GM21423 (cell line): ENCODE measurements at regions not wholly inside any gene's neighbourhood (a gene's known extent, or its start where the extent isn't known, plus 50 kb on each side); places are given as distances from the start of the nearest gene placed in this dataset.

Experiments used
- ATAC-seq: cut with Tn5 transposase; IDR thresholded peaks from one replicate; pipeline ENCODE4 v1.9.1; 2021; ENCODE audit warnings: mild to moderate bottlenecking, moderate library complexity; ENCODE audit not compliant: unreplicated experiment

DNA sequence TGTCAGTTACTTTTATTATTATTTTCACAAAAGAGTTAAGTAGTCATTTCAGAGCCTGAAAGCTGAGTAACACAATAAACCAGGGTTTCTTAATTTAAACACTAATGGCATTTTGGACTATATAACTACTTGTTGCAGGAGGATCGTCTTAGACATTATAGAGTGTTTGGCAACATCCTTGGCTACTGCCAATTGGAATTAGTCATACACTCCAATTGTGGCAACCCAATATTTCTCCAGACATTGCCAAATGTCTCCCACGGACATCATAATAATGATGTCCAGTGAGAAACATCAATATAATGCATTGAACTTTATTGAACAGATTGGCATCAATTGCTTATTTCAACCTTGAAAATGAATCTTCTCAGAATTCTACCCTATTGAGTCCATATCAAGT, 441.9 kb upstream of the ADGRL4 start:
- no peak for ATAC-seq

DNA sequence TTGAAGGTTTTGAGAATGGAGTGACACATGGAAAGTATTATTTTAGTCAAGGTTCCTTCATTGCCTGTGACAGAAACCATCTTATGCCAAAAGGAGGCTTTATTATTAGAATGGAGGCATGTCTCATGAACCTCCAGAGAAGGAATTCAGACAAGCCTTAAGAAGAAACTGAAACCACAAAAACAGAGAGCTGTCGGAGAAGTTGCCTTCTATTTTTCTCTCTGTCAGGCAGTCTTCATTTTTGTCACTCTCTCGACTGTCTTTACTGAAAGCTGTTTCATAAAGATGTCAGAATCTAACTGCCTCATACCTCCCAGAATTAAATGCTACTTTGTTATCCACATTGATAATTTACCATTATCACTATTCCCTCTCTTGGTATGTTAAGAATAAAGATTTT, 434.7 kb upstream of the ADGRL4 start:
- no peak for ATAC-seq

DNA sequence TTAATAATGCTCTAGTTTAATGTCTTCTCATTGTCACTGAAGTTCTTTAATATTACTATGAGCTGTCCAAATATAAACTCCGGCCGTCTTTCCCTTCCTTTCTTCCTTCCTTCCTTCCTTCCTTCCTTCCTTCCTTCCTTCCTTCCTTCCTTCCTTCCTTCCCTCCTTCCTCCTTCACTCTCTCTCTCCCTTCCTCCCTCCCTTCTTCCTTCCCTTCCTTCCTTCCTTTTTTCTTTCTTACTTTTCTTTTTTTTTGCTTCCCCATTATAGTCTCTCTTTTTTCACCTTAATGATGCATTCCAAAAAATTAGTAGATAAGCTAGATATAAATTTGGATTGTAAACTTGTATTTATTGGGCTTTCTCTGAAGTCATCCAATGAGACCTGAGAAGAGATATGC, 431.0 kb upstream of the ADGRL4 start:
- no peak for ATAC-seq

DNA sequence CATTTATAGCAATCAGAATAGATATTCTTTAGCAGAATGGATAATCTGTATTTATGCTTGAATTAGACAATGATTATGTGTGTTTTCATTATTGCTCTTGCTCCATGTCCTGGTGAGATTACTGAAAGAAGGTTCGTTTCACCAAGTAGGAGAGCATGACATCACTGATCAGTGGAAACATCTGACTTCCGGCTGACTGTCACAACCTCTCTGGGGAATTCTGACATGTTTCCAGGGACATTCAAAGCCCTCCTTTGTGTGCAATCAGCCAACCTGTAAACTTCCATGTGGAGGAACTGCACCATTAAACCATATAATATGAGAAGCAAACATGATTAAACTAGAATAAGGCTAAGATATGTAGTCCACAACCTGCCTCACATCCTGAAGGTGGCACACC, 424.8 kb upstream of the ADGRL4 start:
- ATAC-seq: no peak

DNA sequence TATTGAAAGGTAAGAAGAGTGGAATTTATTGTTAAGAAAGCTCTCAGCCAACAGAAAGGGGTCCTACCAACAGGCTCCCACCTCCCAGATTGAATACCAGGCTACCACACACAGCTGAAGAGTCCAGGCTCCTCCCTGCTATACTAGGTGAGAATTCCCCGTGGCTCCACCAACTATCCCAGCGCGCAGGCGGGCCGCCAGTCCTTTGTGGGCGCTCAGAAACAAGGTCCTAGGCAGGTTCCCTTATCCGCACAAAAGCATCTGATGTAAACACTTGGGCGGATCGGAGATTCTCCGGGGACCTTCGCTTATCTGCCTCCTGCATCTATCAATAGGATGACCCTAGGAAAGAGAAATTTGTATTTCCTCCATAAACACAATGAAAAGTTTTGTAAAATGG, 423.9 kb upstream of the ADGRL4 start:
- ATAC-seq: no peak

DNA sequence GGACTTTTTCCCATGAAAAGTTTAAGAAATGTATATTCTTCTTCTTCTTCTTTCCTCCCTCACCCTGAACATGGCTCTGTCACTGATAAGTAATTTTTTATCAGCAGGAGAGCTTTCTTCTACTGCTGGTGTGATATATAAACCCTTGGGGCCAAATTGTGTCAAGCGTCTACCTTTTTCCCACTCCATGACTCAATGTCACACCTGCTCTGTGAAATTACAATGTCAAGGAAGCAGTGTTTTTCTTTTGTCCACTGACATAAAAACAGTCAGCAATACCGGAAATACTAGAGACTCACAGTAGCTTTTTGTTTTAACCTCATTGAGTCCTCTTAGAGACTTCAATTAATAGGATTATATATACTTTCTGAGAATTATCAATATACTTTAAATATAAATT, 416.2 kb upstream of the ADGRL4 start:
- ATAC-seq: no peak

DNA sequence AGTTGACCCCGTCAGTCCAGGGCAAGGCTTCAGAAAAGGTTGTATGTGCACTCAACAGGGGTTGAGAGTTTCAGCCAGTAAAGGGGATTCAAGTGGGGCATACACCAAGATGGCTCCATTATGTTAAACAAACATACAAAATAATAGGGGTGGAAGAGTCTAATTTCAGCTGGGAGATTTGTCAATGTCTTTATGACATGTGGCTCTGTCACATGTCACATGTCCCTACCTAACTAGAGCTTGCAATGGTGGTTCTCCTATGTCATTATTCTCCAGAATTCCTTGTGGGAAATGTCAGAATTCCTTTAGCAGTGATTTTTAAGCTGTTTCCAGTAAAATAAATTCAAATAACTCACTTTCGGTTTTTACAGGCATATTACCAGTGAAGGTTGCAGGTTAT, 392.0 kb upstream of the ADGRL4 start:
- no peak for ATAC-seq

DNA sequence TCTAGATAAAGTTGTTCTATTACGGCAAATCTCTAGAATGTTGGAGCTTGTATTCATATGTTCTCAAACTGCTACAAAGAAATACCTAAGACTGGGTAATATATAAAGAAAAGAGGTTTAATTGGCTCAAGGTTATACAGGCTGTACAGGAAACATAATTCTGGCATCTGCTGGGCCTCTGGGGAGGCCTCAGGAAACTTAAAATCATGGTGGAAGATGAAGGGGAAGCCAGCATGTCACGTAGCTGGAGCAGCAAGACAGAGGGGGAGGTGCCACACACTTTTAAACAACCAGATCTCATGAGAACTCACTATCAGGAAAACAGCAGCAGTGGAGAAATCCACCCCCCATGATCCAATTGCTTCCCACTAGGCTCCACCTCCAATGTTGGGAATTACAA, 390.4 kb upstream of the ADGRL4 start:
- no peak for ATAC-seq

DNA sequence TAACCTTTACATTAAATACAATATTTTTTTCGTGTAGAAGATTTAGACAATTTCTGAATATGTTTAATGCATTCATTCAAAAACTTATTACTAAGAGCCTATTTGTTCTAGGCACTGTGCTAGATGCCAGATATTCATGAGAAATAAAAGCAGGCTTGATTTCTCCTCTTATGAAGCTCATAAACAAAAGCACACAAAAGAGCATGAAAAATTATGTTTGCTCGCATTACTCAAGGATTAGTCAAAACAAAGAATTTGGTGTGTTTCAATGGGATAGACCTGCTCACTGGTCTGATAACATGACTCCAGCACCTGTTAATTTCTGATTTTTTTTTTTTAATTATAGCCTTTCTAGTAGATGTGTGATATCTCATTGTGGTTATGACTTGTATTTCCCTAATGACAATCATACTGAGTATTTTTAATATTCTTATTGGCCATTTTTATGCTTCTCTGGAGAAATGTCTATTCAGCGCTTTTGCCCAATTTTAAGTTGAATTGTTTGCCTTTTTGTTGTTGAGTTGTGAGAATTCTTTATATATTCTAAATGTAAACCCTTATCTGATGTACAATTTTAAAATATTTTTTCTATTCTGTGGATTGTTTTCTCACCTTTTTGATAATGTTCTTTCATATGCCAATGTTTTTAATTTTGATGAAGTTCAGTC, 382.3 kb upstream of the ADGRL4 start:
- ATAC-seq: no peak

DNA sequence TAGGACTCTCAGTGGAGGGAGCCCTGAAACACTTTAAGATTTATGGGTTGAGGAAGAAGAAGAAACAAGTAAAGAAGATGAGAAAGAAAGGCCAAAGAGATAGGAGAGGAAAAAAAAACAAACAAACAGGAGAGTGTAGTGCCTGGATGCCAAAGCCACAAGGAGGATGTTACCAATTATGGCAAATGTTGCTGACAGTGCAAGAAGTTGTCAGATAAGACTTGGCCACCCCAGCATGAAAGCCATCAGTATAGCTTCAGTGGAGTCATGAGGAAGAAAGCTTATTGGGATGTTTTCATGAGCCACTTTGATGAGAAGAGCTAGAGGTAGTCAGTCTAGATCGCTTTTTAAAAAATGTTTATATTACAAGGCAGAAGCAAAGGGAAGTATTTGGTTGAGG, 380.2 kb upstream of the ADGRL4 start:
- ATAC-seq: no peak

DNA sequence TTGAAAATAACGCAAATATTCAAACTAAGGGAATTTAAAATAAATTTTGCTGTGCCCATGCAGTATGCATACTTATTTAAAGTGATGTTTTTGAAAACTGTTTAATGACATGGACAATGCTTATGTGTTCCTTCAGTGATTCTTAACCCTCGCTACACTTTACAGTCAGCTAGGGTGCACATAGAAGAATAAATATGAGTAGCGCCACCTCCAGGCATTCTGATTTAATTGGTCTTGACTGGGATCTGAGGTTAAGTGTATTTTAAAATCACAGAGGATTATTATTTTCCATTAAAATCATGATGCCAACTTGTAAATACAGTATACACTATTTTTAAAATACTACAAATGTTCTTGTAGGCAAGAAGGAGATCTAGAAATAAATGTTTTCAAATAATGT, 373.5 kb upstream of the ADGRL4 start:
- no peak for ATAC-seq

DNA sequence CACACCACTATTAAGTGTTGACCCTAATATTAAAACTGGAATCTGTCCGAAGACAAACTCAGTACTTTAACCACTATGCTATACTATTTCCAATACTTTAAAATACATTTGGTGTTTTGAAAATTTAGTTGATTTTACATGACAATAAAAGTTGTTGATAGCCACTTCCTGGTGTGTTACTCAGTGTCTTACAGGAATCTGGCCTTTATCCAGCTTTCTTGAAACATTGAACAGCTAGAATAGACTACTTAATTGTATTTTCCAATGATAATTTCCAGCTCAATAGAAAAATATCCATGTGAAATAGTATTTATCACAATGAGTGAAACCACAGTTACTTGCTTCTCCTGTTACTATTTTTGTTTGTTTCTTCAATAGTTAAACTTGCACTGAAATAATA, 369.6 kb upstream of the ADGRL4 start:
- ATAC-seq: no peak

DNA sequence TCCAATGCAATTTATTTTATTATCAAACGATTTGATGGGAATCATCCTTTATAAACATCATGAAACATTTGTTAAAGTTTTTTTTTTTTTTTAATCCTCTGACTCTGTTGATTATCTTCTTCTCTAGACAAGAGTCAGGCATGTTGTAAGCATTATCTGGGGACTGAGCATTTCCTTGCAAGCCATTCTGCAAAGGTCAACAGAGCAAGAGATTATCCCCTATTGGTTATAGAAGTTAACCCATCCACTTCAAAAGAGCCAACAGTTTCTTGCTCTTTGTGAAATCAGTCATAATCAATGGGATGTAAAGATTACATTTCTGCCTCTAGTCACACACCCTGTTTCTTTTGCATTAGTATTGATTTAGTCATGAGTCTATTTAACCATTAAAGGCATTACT, 368.8 kb upstream of the ADGRL4 start:
- no peak for ATAC-seq

DNA sequence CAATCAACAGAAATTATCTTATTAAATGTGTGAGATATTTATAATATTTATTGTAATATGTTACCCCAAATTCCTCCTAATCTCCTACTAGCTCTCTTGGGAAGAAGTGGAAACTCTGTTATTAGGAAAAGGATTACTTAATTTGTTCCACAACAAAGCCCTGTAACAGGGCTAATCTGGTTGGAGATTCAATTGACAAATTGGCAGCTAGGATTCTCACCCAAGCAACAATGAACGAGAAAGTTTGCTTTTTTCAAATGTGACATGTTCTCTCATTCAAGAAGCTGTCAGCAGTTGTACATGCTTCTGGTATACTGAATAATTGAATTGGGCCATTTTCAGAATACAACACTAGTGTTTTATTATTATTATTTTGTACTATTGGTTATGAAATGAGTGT, 367.9 kb upstream of the ADGRL4 start:
- ATAC-seq: no peak

DNA sequence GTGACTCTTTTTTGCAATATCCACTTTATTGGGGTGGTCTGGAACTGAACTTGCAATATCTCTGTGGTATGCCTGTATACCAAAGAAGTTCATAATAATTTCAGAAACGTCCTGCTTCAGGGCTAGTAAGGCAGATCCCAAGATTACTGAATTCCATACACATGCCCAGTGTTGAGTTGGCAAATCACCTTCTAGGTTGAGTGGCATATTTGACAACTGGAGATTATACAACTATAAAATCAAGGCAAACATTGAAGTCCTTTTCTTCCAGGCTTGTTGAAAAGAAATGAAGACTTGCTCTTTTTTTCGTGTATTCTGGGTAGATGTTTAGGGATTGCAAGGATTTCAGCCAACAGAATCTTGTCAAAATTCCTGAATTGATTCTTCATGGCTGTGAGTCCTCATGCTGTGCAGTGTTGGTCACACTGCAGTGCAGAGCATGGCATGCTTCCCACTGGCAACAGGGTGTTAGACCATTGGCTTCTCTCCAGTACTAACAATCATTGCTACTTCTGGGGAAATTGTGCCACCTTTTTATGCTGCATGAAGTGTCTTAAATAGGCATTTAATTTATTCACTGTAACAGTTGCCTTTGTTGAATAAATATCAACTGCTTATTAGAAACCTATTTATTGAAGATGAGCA, 367.1 kb upstream of the ADGRL4 start:
- no peak for ATAC-seq

DNA sequence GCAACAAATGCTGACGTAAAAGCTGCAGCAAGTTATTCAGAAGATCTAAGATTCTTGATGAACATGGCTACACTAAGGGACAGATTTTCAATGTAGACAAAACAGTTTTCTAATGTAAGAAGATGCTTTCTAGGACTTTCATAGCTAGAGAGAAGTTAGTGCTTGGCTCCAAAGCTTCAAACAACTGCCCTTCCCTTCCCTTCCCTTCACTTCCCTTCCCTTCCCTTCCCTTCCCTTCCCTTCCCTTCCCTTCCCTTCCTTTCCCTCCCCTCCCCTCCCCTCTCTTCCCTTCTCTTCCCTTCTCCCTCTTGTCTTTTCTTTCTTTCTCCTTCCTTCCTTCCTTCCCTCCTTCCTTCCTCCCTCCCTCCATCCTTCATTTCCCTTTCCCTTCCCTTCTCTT, 365.3 kb upstream of the ADGRL4 start:
- ATAC-seq: no peak

DNA sequence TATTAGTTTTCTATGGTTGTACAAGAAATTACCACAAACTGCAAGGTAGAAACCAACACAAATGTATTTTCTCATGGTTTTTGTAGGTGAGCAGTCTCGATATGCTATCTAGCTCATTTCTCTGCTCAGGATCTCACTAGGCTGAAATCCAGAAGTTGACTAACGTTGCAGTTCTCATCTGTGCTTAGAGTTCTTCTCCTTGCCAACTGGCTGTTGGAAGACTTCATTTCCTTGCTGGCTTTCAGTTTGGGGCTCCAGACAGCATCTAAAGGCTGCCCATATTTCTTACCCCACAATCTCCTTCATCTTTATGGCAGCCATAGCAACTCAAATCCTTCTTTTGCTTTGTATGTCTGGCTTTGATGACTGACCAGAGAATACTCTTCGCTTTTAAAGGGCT, 362.6 kb upstream of the ADGRL4 start:
- ATAC-seq: no peak

DNA sequence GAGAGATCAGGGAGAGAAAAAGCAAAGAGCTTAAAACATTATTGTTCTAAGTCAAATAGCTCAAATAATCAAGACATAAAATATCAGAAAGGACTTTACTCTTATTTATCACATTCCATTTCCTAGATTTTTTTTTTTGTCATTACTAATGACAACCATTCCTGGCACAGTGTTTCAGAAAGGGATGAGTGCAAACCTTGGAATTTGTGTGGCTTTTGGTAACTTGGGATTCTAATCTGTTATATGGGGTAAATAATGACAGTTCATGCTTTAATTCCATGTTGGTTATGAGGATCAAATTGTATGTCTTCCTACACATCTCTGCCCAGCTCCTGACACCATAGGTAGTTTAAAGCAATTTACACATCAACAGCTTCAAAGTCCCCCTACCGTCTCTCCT, 358.4 kb upstream of the ADGRL4 start:
- ATAC-seq: no peak

DNA sequence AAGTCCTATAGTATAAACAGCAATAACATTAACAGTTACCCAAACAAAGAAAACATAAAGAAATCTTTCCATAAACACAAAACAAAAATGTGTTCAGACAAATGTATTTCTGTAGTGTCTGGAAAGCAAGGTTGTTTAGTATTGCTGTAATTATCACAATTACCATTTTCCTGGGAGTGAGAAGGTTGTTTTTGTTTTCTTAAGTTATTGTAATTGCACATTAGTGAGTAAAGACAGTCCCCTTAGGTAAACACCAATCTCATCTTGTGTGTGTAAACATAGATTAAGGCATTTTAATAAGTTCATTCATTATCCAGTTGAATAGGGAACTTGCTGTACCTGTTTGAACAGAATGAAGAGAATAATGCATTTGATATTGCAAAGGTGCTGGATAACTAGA, 356.9 kb upstream of the ADGRL4 start:
- ATAC-seq: no peak

DNA sequence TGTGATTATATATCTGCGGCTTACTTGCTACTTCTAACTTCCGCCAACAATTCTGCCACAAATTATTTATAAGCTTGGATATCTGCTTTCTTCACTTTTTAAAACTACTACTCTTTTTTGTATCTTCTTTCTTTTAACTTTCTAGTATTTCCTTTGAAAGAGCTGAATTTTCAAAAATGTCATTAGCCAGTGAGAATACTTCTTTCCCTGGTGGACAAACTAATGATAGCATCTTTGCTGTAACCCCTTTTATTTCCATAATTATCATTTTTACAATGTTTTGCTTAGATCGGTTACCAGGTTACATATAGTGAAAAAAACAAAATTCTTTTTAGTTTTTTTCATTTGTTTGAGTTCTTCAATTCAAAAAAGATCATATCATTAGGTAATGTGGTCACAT, 355.9 kb upstream of the ADGRL4 start:
- no peak for ATAC-seq

DNA sequence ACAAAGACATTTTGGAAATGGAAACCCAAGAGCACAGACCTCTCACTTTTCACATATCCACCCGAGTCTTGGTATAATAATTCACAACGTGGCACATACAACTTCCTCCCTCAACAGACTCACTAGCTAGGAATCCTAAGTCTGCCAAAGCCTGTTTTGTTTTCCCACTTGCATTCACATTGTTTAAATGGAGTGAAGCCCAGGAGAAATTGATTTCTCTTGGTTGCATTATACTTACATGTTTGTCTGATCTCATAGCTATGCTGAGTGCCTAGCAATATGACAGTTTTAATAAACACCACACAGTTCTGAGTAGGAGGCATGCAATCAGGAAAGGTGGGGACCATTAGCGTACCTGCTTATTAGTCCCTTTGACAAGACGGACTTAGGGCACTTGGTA, 348.6 kb upstream of the ADGRL4 start:
- ATAC-seq: no peak

DNA sequence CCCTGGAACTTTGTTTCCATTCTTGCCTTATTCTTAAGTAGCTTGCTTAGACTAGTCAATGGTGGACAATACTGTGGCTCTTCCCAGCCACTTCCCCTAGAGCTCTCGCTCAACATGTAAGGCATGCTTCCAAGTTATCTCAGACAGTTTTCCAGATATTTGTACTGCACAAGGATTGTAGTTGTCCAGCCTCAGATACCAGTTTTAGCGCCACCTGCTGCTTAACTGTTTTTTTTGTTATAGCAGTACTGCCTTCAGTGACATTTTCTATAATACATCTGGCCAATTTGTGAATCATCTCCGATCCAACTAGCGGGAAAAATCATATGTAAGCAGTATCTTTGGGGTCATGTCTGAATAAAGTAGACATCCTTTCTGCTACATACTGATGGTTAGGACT, 346.7 kb upstream of the ADGRL4 start:
- no peak for ATAC-seq

DNA sequence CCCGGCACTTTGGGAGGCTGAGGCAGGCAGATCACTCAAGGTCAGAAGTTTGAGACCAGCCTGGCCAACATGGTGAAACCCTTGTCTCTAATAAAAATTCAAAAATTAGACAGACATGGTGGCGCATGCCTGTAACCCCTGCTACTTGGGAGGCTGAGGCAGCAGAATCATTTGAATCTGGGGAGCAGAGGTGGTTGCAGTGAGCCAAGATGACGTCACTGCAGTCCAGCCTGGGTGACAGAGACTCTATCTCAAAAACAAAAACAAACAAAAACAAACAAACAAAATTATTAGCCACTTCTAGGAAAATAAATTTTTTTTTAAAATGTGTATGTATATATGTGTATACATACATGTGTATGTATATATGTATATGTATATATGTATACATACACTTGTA, 320.3 kb upstream of the ADGRL4 start:
- no peak for ATAC-seq
